RWPE1 (cell line): ENCODE measurements at regions not wholly inside any gene's neighbourhood (a gene's known extent, or its start where the extent isn't known, plus 50 kb on each side); places are given as distances from the start of the nearest gene placed in this dataset.

Experiments used
- CTCF ChIA-PET: fragments of 350-600 bp; sonication (Branson Sonifier 250); formaldehyde crosslinking; extraction: SDS; loops from one replicate; lab custom pipeline; 2021; lab: Yijun Ruan, JAX
- POLR2A ChIA-PET: fragments of 400-600 bp; formaldehyde crosslinking; extraction: SDS; loops from one replicate; lab custom pipeline; 2020; ENCODE audit warnings: antibody characterized with exemption; ENCODE audit not compliant: low non-redundant PET; lab: Yijun Ruan, JAX
- DNase-seq: peaks from one replicate; pipeline ENCODE4 v3.0.0; 2012; ENCODE audit warnings: low spot score
- H3K27ac ChIP-seq: fragments of 450-650 bp; 2 replicates; pipeline ENCODE4 v1.5.1; 2017
- CTCF ChIP-seq: fragments of 450-650 bp; conservative IDR thresholded peaks from 2 replicates; pipeline ENCODE4 v1.5.1; 2017; ENCODE audit warnings: low read depth, mild to moderate bottlenecking

- TF ChIP-seq CTCF: no peak
- DNase-seq: no peak
- POLR2A ChIA-PET: no interaction called here
- H3K27ac ChIP-seq: no peak overlapping the region
- CTCF ChIA-PET: no interaction called here
Measured at GRCh38 chr2:207387001-207387571, 142.7 kb upstream of the CREB1 start.

GRCh38 chr2:207390302-207391095 lies 139.3 kb upstream of the CREB1 start:
- no peak for TF ChIP-seq CTCF
- ChIA-PET POLR2A (no interaction called here), CTCF (interaction anchor here (0.6 to 0.9 kb wide), 2 partner anchors 19 to 75 kb away, joined by 3 read pairs; no protein-coding TSS in a partner anchor)
- H3K27ac ChIP-seq: no peak overlapping the region
- no peak for DNase-seq

- CTCF ChIA-PET: interaction anchor here (0.7 kb wide), 1 partner anchor 33 kb away, joined by 3 read pairs; no protein-coding TSS in a partner anchor
- H3K27ac ChIP-seq: peak overlapping the region; percentile 97
- POLR2A ChIA-PET: interaction anchor here (1.1 kb wide), 1 partner anchor 154 kb away, joined by 3 read pairs; no protein-coding TSS in a partner anchor
- TF ChIP-seq CTCF: no peak
- peak; percentile 18 for DNase-seq
Measured at GRCh38 chr2:207394203-207394781, 135.5 kb upstream of the CREB1 start.

DNA sequence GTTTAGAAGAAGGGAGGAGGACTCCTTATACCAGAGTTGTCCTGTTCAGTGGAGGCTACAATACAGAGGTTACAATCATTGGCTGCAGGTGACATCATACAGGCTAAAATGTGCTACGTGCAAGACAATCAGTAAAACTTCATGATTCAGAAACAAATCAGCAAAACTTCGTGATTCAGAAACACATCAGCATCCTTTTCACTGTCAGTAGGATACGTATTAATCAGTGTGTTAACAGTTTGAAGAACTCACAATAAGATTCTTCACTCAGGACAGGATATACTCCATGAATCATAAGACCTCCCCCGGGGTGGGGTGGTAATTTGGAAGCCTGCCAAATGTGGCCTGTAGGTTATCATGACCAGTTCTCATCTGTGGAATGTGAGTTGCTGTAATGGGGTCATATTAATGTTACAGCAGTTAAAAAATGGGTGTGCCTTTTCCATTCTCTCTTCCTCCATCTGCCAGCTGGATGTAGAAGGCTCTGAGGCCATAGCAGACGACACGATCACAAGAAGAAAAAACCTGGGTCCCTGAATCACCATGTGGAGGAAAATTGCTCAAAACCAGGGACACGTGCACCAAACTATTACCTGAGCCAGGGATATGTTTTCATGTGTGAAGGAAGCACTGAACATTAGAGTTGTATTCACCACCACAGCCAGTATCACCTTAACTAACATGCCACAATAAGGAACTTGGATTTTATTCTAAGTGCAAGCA lies 134.8 kb upstream of the CREB1 start:
- ChIA-PET CTCF (interaction anchor here (0.7 kb wide), 1 partner anchor 32 kb away, joined by 3 read pairs; no protein-coding TSS in a partner anchor), POLR2A (interaction anchor here (1.1 kb wide), 1 partner anchor 155 kb away, joined by 3 read pairs; no protein-coding TSS in a partner anchor)
- TF ChIP-seq CTCF: no peak
- H3K27ac ChIP-seq: peak overlapping the region; percentile 97
- peak; percentile 93 for DNase-seq

- H3K27ac ChIP-seq: no peak overlapping the region; the same call in 1 of the 2 replicates
- ChIA-PET POLR2A (no interaction called here), CTCF (no interaction called here)
- DNase-seq: no peak
- no peak for TF ChIP-seq CTCF
Measured at GRCh38 chr2:207395535-207396251, 134.1 kb upstream of the CREB1 start.
